Head of caudate nucleus (tissue), 42 donors: ENCODE measurements at regions not wholly inside any gene's neighbourhood (a gene's known extent, or its start where the extent isn't known, plus 50 kb on each side); places are given as distances from the start of the nearest gene placed in this dataset.

Experiments used
- DNase-seq, 42 donors: peaks; one replicate each; pipeline versions ENCODE4 v3.0.0 to v3.0.0-alpha.2; 2020 to 2021; ENCODE audit warnings: mixed read lengths in 7 of 42
- intact Hi-C: fragments of 100-400 bp; cut with DNase I; formaldehyde crosslinking; loops from one replicate; pipeline ENCODE4 v1.15.0; 2022

DNA sequence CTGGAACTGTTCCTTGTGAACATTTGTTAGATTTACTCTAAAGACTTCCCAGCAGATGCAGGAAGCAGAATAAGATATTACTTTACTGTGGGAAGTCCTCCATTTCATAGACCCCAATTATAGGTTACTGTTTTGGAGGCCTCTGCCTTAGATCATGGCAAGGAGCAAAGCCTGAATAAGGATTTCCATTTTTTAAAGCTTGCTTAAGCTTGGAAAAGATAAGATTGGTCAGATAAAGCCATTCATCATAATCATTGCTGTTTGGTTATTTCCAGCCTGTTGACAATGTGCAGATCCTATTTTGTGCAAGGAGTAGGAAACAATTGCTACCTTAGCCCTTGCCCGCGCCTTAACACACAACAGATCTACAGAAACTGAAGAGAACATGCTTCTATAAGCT, 129.5 kb upstream of the ITGA1 start:
- intact Hi-C loops, result loop anchor here (5.0 kb wide), 1 partner anchor 1701 kb away; no protein-coding TSS in a partner anchor
- no peak for DNase-seq

- DNase-seq, result no peak
- intact Hi-C loops, result no loop called here
Measured at GRCh38 chr5:52660621-52661020, 127.1 kb upstream of the ITGA1 start.

- no peak for DNase-seq
- intact Hi-C loops, result no loop called here
Measured at GRCh38 chr5:52661903-52662595, 125.7 kb upstream of the ITGA1 start.

DNA sequence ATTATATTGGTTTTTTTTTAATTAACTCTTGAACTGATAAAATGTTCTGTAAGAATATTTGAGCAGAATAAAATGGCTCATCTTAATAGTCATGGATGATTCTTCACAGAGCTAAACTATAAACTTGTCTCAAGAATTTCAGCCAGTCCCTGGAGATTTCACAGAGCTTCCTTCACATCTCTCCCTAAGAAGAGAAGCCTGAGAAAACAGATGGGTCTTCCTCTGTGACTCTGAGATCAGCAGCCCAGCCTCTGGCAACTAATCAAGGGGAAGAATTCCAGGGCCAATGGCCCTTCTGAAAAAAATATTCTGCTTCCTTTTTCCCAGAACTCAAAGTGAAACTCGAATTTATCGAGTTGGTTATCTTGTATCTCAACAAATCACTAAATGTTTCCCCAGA, 122.2 kb upstream of the ITGA1 start:
- no peak for DNase-seq
- intact Hi-C loops, result no loop called here

DNA sequence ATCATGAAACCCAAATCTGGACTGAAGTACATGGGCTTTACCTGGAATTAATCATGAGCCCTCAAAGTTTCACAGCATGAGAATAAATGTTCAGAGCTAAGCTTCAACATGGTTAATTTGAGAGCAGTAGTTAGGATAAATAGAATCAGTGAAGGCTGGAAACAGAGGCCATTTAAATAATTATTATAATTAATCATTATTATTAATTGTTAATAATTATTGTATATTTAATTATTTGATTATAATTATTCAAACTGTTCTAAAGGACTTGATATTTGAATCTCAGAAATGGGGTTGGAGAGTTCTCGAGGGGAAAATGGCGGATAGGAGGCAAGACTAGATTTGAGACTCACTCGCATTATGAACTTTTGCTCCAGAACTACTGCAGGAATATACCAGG, 119.6 kb upstream of the ITGA1 start:
- intact Hi-C loops, result no loop called here
- no peak for DNase-seq

GRCh38 chr5:52668544-52669185, 119.1 kb upstream of the ITGA1 start:
- peak in 34 of 42 donors; percentile 4 to 70 (median 38) for DNase-seq
- intact Hi-C loops, result no loop called here

DNA sequence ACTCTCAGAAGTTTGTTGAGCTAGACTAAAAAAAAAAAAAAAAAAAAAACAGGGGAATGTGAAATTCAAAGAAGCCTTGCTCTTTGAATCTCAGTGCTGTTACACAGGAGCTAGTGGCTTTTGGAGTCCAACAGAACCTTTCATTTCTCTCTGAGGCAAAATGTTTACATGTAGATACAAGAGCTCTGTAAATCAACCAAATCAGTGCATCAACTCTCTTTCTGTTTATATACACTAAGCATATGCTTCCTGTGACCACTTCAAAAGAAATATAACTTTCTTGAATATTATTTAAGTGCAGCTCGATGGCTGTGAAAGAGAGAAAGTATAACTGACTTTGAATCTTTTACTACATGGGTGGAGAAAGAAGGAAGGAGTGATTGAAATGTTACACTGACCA, 115.3 kb upstream of the ITGA1 start:
- no peak for DNase-seq
- intact Hi-C loops, result no loop called here

GRCh38 chr5:52673495-52673894, 114.2 kb upstream of the ITGA1 start:
- intact Hi-C loops, result no loop called here
- no peak for DNase-seq

- DNase-seq, result no peak
- intact Hi-C loops, result no loop called here
Measured at GRCh38 chr5:52674815-52675545, 112.7 kb upstream of the ITGA1 start.

DNA sequence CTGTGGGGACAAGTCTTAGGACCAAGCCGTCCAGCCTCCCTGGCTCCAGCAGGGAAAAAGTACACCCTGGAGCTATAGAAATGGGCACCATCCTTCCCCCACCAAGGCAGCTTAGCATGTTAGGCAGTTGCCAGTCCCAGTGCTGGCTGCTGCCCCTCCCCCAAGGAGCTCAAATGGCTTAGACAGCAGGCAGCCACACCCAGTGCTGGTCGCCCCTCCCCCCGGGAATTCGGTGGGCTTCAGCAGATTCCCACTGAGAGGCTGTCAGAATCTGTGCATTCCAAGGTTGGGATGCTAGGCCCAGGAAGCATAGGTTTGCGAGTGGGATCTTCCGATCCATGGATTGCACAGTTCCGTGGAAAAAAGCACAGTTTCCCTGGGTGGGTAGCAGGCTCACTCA, 105.2 kb upstream of the ITGA1 start:
- no peak for DNase-seq
- intact Hi-C loops, result no loop called here

- intact Hi-C loops, result no loop called here
- DNase-seq, result no peak
Measured at GRCh38 chr5:52684051-52684450, 103.7 kb upstream of the ITGA1 start.

DNA sequence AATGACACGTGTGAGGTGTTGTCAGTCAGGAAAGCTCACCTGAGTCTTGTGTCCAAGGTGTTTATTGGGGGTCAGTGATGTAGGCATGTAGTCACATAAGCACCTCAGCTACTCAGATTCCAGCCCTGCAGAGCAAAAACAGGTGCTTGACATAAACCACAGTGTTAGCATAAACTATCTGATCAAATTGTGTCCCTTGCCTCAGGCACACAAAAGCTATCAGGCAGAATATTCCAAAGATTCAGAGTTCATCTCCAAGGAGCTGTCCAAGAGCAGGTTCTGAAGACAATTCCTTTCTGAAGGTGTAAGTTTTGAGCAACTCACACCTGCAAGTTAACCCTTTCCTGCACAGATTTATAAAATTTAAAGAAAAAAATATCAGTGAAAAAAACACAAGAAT, 102.2 kb upstream of the ITGA1 start:
- DNase-seq, result no peak
- intact Hi-C loops, result no loop called here

- intact Hi-C loops, result no loop called here
- DNase-seq, result no peak
Measured at GRCh38 chr5:52685971-52686370, 101.7 kb upstream of the ITGA1 start.

GRCh38 chr5:52690236-52690768, 97.4 kb upstream of the ITGA1 start:
- DNase-seq, result no peak
- intact Hi-C loops, result no loop called here

GRCh38 chr5:52692039-52692438, 95.7 kb upstream of the ITGA1 start:
- intact Hi-C loops, result no loop called here
- DNase-seq, result no peak

GRCh38 chr5:52692606-52693005, 95.1 kb upstream of the ITGA1 start:
- no peak for DNase-seq
- intact Hi-C loops, result no loop called here

GRCh38 chr5:52693280-52693679, 94.4 kb upstream of the ITGA1 start:
- DNase-seq, result peak in 4 of 42 donors; percentile 4 to 13 (median 8)
- intact Hi-C loops, result no loop called here

DNA sequence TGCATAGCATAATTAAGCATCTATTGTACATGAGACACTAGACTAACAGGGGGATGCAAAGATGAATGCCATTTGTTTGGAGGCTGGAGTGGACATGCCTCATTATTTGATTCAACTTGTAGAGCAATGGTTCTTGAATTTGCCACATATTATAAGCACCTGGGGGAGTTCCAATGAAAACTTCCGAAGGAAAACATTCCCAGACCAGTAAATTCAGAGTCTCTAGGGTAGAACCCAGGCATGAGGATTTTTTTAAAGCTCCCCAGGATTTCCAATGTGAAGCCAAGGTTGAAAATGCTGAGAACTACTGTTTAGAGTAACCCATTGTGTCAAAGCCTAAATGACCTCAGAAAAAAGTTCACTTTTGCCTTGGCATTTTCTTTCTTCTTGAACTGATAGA, 93.9 kb upstream of the ITGA1 start:
- intact Hi-C loops, result no loop called here
- DNase-seq, result no peak

- DNase-seq, result no peak
- intact Hi-C loops, result no loop called here
Measured at GRCh38 chr5:52694648-52695047, 93.1 kb upstream of the ITGA1 start.

DNA sequence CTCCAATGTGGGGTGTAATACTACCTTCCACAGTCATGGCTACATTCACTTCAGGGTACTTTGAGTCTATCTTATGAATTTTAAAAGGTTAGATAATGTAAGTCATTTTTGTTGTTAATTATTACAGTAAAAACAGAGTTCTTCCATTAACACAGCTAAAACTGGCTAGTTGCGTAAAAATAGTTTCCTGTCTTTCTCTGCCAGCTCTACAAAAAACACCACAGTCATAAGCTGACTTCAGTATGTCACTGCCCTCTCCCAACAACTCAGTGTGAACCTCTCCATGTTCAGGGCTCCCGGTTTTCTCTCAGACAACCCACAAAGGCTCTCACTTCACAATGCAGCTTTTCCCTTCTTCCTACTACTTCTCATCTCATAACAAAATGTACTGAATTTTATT, 84.8 kb upstream of the ITGA1 start:
- intact Hi-C loops, result no loop called here
- DNase-seq, result no peak
